ENCODE measurements at regions not wholly inside any gene's neighbourhood (a gene's known extent, or its start where the extent isn't known, plus 50 kb on each side); places are given as distances from the start of the nearest gene placed in this dataset.

GRCh38 chr5:82622711-82623514, 344.8 kb upstream of the RPS23 start:
- no peak overlapping the region for H3K27ac ChIP-seq
- WGBS, 2 donors, result 72 to 74% methylated on average over 6 of the region's 6 CpGs
- ATAC-seq, result no peak
- H3K36me3 ChIP-seq (replicated peaks in 1 of 2; ENCODE audit: insufficient read depth in 1 of 2, low read depth in 2 of 2), result no peaks in the 10 kb centered on the region
- intact Hi-C loops (cut with DNase I), result no loop called here
- no peak for TF ChIP-seq POLR2A (IDR thresholded peaks at IDR 0.05)
- TF ChIP-seq, protein P1, sequence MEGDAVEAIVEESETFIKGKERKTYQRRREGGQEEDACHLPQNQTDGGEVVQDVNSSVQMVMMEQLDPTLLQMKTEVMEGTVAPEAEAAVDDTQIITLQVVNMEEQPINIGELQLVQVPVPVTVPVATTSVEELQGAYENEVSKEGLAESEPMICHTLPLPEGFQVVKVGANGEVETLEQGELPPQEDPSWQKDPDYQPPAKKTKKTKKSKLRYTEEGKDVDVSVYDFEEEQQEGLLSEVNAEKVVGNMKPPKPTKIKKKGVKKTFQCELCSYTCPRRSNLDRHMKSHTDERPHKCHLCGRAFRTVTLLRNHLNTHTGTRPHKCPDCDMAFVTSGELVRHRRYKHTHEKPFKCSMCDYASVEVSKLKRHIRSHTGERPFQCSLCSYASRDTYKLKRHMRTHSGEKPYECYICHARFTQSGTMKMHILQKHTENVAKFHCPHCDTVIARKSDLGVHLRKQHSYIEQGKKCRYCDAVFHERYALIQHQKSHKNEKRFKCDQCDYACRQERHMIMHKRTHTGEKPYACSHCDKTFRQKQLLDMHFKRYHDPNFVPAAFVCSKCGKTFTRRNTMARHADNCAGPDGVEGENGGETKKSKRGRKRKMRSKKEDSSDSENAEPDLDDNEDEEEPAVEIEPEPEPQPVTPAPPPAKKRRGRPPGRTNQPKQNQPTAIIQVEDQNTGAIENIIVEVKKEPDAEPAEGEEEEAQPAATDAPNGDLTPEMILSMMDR (IDR thresholded peaks at IDR 0.05), result no peak
- no peaks in the 10 kb centered on the region for H3K27me3 ChIP-seq
- no peak for DNase-seq
- peaks cover 9% of the 10 kb centered on the region for H3K4me1 ChIP-seq
- no peak overlapping the region for H3K4me3 ChIP-seq
- H3K9me3 ChIP-seq, result no peaks in the 10 kb centered on the region

DNA sequence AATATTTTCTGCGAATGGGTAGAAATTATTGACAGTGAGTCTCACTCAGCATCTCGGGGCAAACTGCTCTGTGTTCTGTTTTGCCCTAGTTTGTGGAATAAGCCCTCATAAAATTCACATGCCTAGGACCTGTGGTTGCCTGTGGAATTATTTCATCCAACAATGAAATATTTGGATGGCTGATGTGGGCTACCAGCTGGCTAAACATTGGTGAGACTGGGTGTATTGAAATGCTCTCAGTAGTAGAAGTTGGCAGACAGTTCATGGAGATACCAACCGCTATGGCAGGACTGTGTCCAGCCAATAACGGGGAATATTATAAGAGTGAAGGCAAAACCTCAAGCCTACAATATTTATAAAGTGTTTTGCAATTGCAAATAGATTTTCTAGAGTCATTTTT, 344.1 kb upstream of the RPS23 start:
- no peaks in the 10 kb centered on the region for H3K36me3 ChIP-seq (replicated peaks in 1 of 2; ENCODE audit: insufficient read depth in 1 of 2, low read depth in 2 of 2)
- TF ChIP-seq, protein P1 (IDR thresholded peaks at IDR 0.05), result no peak
- TF ChIP-seq POLR2A (IDR thresholded peaks at IDR 0.05), result no peak
- H3K27ac ChIP-seq, result no peak overlapping the region
- no peak overlapping the region for H3K4me3 ChIP-seq
- H3K4me1 ChIP-seq, result peaks cover 9% of the 10 kb centered on the region
- H3K9me3 ChIP-seq, result no peaks in the 10 kb centered on the region
- ATAC-seq, result no peak
- DNase-seq, result no peak
- H3K27me3 ChIP-seq, result no peaks in the 10 kb centered on the region
- WGBS, 2 donors, result 84 to 89% methylated on average over 4 of the region's 4 CpGs
- intact Hi-C loops (cut with DNase I), result no loop called here

DNA sequence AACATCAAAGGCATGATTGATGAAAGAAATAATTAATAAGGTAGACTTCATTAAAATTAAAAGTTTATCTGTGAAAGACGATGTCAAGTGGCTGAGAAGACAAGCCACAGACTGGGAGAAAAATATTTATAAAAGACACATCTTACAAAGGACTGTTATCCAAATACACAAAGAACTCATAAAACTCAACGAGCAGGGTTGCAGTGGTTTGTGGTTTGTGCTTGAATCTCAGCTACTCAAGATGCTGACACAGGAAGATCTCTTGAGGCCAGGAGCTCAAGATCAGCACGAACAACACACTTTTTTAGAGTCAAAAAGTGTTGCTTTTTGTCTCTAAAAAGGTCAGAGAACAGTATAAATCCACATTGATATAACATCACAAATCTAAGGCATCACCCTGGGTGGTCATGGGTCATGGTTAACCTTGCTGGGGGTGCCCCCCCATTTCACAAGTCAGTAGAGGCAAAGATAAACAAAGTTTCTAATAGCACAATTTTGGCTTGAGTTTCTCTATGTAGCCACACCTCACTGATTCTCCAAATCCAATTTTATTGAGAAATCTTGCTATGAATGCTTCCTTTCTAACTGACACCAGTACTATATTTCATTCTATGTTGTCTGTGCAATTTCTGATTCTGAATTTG, 342.9 kb upstream of the RPS23 start:
- 69 to 75% methylated on average over 3 of the region's 3 CpGs for WGBS, 2 donors
- Histone ChIP-seq H3K9me3 (no peaks in the 10 kb centered on the region), H3K27me3 (no peaks in the 10 kb centered on the region), H3K4me3 (no peak overlapping the region), H3K4me1 (peaks cover 9% of the 10 kb centered on the region), H3K36me3 (replicated peaks in 1 of 2; ENCODE audit: insufficient read depth in 1 of 2, low read depth in 2 of 2) (no peaks in the 10 kb centered on the region), H3K27ac (no peak overlapping the region)
- TF ChIP-seq POLR2A (IDR thresholded peaks at IDR 0.05), result no peak
- intact Hi-C loops (cut with DNase I), result no loop called here
- ATAC-seq, result no peak
- DNase-seq, result no peak

DNA sequence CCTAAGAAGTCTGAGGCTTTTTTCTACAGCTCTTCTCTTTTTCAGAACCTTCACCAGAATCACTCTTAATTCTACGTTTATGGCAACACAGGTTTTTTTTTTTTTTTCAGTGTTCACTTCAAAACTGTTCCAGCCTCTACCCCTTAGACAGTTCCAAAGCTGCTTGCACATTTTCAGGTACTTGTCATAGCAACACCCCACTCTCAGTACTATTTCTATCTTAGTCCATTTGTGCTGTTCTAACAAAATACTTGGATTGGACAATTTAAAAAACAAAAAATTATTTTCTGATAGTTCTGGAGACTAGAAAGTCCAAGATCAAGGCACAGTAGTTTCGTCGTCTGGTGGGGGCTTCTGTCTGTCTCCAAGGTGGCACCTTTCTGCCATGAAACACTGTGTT, 340.9 kb upstream of the RPS23 start:
- 82 to 86% methylated on average over 3 of the region's 3 CpGs for WGBS, 2 donors
- intact Hi-C loops (cut with DNase I), result no loop called here

DNA sequence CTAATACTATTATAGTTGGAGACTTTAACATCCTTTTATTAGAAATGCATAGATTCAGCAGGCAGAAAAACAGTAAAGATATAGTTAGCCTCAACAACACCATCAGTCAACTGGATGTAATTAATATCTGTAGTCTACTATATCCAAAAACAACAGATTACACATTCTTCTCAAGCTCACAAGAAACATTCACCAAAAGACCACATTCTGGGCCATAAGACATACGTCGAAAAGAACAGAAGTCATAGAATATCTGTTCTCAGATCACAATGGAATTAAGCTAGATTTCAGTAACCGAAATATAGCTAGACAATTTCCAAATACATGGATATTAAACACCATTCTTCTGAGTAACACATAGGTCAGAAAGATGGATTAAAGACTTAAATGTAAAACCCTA, 336.6 kb upstream of the RPS23 start:
- Histone ChIP-seq H3K27ac (no peak overlapping the region), H3K36me3 (replicated peaks in 1 of 2; ENCODE audit: insufficient read depth in 1 of 2, low read depth in 2 of 2) (no peaks in the 10 kb centered on the region), H3K9me3 (no peaks in the 10 kb centered on the region), H3K27me3 (no peaks in the 10 kb centered on the region), H3K4me3 (no peak overlapping the region), H3K4me1 (no peaks in the 10 kb centered on the region)
- ATAC-seq (no peak), DNase-seq (no peak)
- WGBS, 2 donors, result 61 to 93% methylated on average over 3 of the region's 3 CpGs
- TF ChIP-seq, protein P1 (IDR thresholded peaks at IDR 0.05), result no peak
- TF ChIP-seq POLR2A (IDR thresholded peaks at IDR 0.05), result no peak
- intact Hi-C loops (cut with DNase I), result no loop called here

More for the DNA sequence above, 340.9 kb upstream of the RPS23 start:
- ATAC-seq (no peak), DNase-seq (no peak)
- H3K27ac ChIP-seq, result no peak overlapping the region
- H3K9me3 ChIP-seq, result no peaks in the 10 kb centered on the region
- H3K4me3 ChIP-seq, result no peak overlapping the region
- no peaks in the 10 kb centered on the region for H3K27me3 ChIP-seq
- TF ChIP-seq, protein P1 (IDR thresholded peaks at IDR 0.05), result no peak
- peaks cover 9% of the 10 kb centered on the region for H3K4me1 ChIP-seq
- H3K36me3 ChIP-seq (replicated peaks in 1 of 2; ENCODE audit: insufficient read depth in 1 of 2, low read depth in 2 of 2), result no peaks in the 10 kb centered on the region

Data from body of pancreas (tissue), 4 donors.